ENCODE measurements at regions not wholly inside any gene's neighbourhood (a gene's known extent, or its start where the extent isn't known, plus 50 kb on each side); places are given as distances from the start of the nearest gene placed in this dataset.

GRCh38 chr15:70478251-70478990 lies 284.9 kb downstream of the UACA start:
- no peak for TF ChIP-seq CTCF (IDR thresholded peaks at IDR 0.05)
- no peak for TF ChIP-seq POLR2A (IDR thresholded peaks at IDR 0.05)
